Neural cell (in vitro differentiated cells): ENCODE measurements at regions not wholly inside any gene's neighbourhood (a gene's known extent, or its start where the extent isn't known, plus 50 kb on each side); places are given as distances from the start of the nearest gene placed in this dataset.
"Not testable (repeated sequence)": the region's sequence is repeated elsewhere in the genome, so short reads cannot be mapped to it uniquely, and the experiment has no call there.

Source experiments
- H2AFZ ChIP-seq: fragments of 200-600, 300-800 bp; sonication (generic), shearing (Covaris generic); 2 replicates; pipeline ENCODE4 v1.6.0; 2014; ENCODE audit warnings: low read depth, mild to moderate bottlenecking, antibody characterized with exemption, low read length, moderate library complexity
- H3F3A ChIP-seq: fragments of 200-600 bp; shearing (Covaris generic); 2 replicates; pipeline ENCODE4 v1.6.1; 2016; ENCODE audit warnings: mild to moderate bottlenecking, moderate library complexity, mixed read lengths, antibody characterized with exemption, low read length; ENCODE audit not compliant: insufficient read depth, poor library complexity, severe bottlenecking
- H3K27ac ChIP-seq: fragments of 200-600, 300-800 bp; sonication (generic), shearing (Covaris generic); 2 replicates; pipeline ENCODE4 v1.5.1; 2014; ENCODE audit warnings: mild to moderate bottlenecking, low read length, moderate library complexity
- H3K27me3 ChIP-seq: fragments of 300-800, 200-600 bp; sonication (generic), shearing (Covaris generic); 2 replicates; pipeline ENCODE4 v1.6.0; 2014; ENCODE audit warnings: mild to moderate bottlenecking, low read depth, low read length, moderate library complexity; ENCODE audit not compliant: insufficient read depth
- H3K36me3 ChIP-seq: fragments of 300-800, 200-600 bp; sonication (generic), shearing (Covaris generic); 2 replicates; pipeline ENCODE4 v1.5.1; 2014; ENCODE audit warnings: mild to moderate bottlenecking, antibody characterized with exemption, low read length, moderate library complexity; ENCODE audit not compliant: insufficient read depth
- H3K4me2 ChIP-seq: fragments of 300-800, 200-600 bp; sonication (generic), shearing (Covaris generic); 2 replicates; pipeline ENCODE4 v1.6.0; 2014; ENCODE audit warnings: mild to moderate bottlenecking, low read length
- H3K4me3 ChIP-seq: fragments of 300-800, 200-600 bp; sonication (generic), shearing (Covaris generic); 2 replicates; pipeline ENCODE4 v1.5.1; 2014; ENCODE audit warnings: mild to moderate bottlenecking, low read length, moderate library complexity
- H3K79me2 ChIP-seq: fragments of 200-600 bp; shearing (Covaris generic); replicated peaks from 2 replicates; pipeline ENCODE4 v1.6.0; 2014; ENCODE audit warnings: mild to moderate bottlenecking, low read length, moderate library complexity; ENCODE audit not compliant: insufficient read depth
- H3K9ac ChIP-seq: fragments of 300-800, 200-600 bp; sonication (generic), shearing (Covaris generic); 2 replicates; pipeline ENCODE4 v1.6.1; 2016; ENCODE audit warnings: mild to moderate bottlenecking, low read length, mixed read lengths
- H3K9me2 ChIP-seq: fragments of 200-600 bp; shearing (Covaris generic); 2 replicates; pipeline ENCODE4 v1.6.1; 2016; ENCODE audit warnings: mild to moderate bottlenecking, low read length, mixed read lengths; ENCODE audit not compliant: insufficient read depth
- H3K9me3 ChIP-seq: fragments of 200-600, 300-800 bp; sonication (generic), shearing (Covaris generic); 2 replicates; pipeline ENCODE4 v1.6.1; 2016; ENCODE audit warnings: mild to moderate bottlenecking, mixed run types, low read length, moderate library complexity, mixed read lengths
- H4K20me1 ChIP-seq: fragments of 200-600 bp; shearing (Covaris generic); 2 replicates; pipeline ENCODE4 v1.6.1; 2016; ENCODE audit warnings: mild to moderate bottlenecking, mixed run types; ENCODE audit not compliant: insufficient read depth
- CTCF ChIP-seq: fragments of 450-650 bp; IDR thresholded peaks from 2 replicates; pipeline ENCODE4 v1.5.1; 2014; ENCODE audit warnings: antibody characterized with exemption, mild to moderate bottlenecking, moderate library complexity; ENCODE audit not compliant: poor library complexity, severe bottlenecking
- EP300 ChIP-seq: fragments of 450-650 bp; conservative IDR thresholded peaks from 2 replicates; pipeline ENCODE4 v1.6.1; 2014; ENCODE audit warnings: antibody characterized with exemption, mild to moderate bottlenecking, moderate library complexity; ENCODE audit not compliant: poor library complexity, severe bottlenecking
- EZH2 ChIP-seq: fragments of 200-600, 300-800 bp; shearing (Covaris generic), sonication (generic); IDR thresholded peaks from 2 replicates; pipeline ENCODE4 v1.6.1; 2014; ENCODE audit warnings: antibody characterized with exemption, low read length, borderline replicate concordance, mild to moderate bottlenecking; ENCODE audit not compliant: insufficient read depth, poor library complexity, severe bottlenecking
- MXI1 ChIP-seq: fragments of 450-650 bp; conservative IDR thresholded peaks from 2 replicates; pipeline ENCODE4 v1.6.1; 2014; ENCODE audit warnings: antibody characterized with exemption, mild to moderate bottlenecking; ENCODE audit not compliant: poor library complexity, severe bottlenecking
- POLR2AphosphoS5 ChIP-seq: IDR thresholded peaks from 2 replicates; pipeline ENCODE4 v1.6.1; 2012
- RAD21 ChIP-seq: fragments of 450-650 bp; conservative IDR thresholded peaks from 2 replicates; pipeline ENCODE4 v1.6.1; 2014; ENCODE audit warnings: antibody characterized with exemption, mild to moderate bottlenecking, moderate library complexity
- REST ChIP-seq: IDR thresholded peaks from 2 replicates; pipeline ENCODE4 v1.6.1; 2012; ENCODE audit warnings: borderline replicate concordance
- SMC3 ChIP-seq: fragments of 450-650 bp; conservative IDR thresholded peaks from 2 replicates; pipeline ENCODE4 v1.6.1; 2014; ENCODE audit warnings: antibody characterized with exemption, mild to moderate bottlenecking, moderate library complexity; ENCODE audit not compliant: poor library complexity
- TAF1 ChIP-seq: IDR thresholded peaks from 2 replicates; pipeline ENCODE4 v1.6.1; 2012; ENCODE audit warnings: low read depth

GRCh38 chr6:79403086-79403485 is 134.1 kb downstream of the LCA5 start:
- Histone ChIP-seq H4K20me1 (no peaks in the 10 kb centered on the region), H3K4me3 (no peak overlapping the region), H3K27me3 (no peaks in the 10 kb centered on the region), H3K9me2 (no peaks in the 10 kb centered on the region), H2AFZ (no peak overlapping the region), H3K79me2 (no peaks in the 10 kb centered on the region), H3K4me2 (no peak overlapping the region), H3K9ac (no peak overlapping the region), H3K27ac (no peak overlapping the region), H3K36me3 (no peaks in the 10 kb centered on the region), H3K9me3 (no peaks in the 10 kb centered on the region), H3F3A (no peaks in the 10 kb centered on the region)
- no peak for TF ChIP-seq SMC3
- no peak for TF ChIP-seq REST
- no peak for TF ChIP-seq EZH2
- no peak for TF ChIP-seq CTCF
- no peak for TF ChIP-seq TAF1
- no peak for TF ChIP-seq RAD21
- no peak for TF ChIP-seq EP300

GRCh38 chr6:79399499-79399898 is 137.7 kb downstream of the LCA5 start:
- H3K79me2 ChIP-seq: no peaks in the 10 kb centered on the region
- no peaks in the 10 kb centered on the region for H3K9me3 ChIP-seq
- no peak overlapping the region for H3K9ac ChIP-seq
- no peaks in the 10 kb centered on the region for H4K20me1 ChIP-seq
- no peak overlapping the region for H3K4me3 ChIP-seq
- no peak overlapping the region for H3K4me2 ChIP-seq
- H3K36me3 ChIP-seq: no peaks in the 10 kb centered on the region
- no peaks in the 10 kb centered on the region for H3K27me3 ChIP-seq
- no peak overlapping the region for H2AFZ ChIP-seq
- no peak for TF ChIP-seq RAD21
- no peak for TF ChIP-seq REST
- TF ChIP-seq SMC3: no peak
- TF ChIP-seq MXI1: no peak
- TF ChIP-seq TAF1: no peak
- no peak for TF ChIP-seq POLR2AphosphoS5
- TF ChIP-seq EP300: no peak
- TF ChIP-seq EZH2: no peak
- no peak for TF ChIP-seq CTCF
- H3F3A ChIP-seq: no peaks in the 10 kb centered on the region
- no peaks in the 10 kb centered on the region for H3K9me2 ChIP-seq
- no peak overlapping the region for H3K27ac ChIP-seq

- H3F3A ChIP-seq, H3K27me3 ChIP-seq, H3K27ac ChIP-seq, H3K9me2 ChIP-seq, H3K4me2 ChIP-seq, H3K9me3 ChIP-seq, H4K20me1 ChIP-seq, H3K4me3 ChIP-seq, H3K9ac ChIP-seq, H2AFZ ChIP-seq, H3K36me3 ChIP-seq, H3K79me2 ChIP-seq: not testable (repeated sequence)
Measured at GRCh38 chr6:79398617-79399016, 138.6 kb downstream of the LCA5 start.
